WTC11 (cell line): ENCODE measurements at regions not wholly inside any gene's neighbourhood (a gene's known extent, or its start where the extent isn't known, plus 50 kb on each side); places are given as distances from the start of the nearest gene placed in this dataset.

Source experiments
- ATAC-seq: fragments of 200-7000 bp; cut with Tn5 transposase; 2 replicates; pipeline ENCODE4 v1.10.0; 2021; ENCODE audit warnings: mild to moderate bottlenecking, moderate library complexity
- CTCF ChIA-PET: fragments of 300-600 bp; sonication (Branson Sonifier 250); formaldehyde crosslinking; loops from one replicate; lab custom pipeline; 2021; ENCODE audit warnings: antibody characterized with exemption; lab: Charles Lee
- POLR2A ChIA-PET: fragments of 350-600 bp; sonication (Branson Sonifier 250); formaldehyde crosslinking; loops from one replicate; lab custom pipeline; 2021; ENCODE audit warnings: antibody characterized with exemption; lab: Charles Lee
- DNase-seq: peaks from one replicate; pipeline ENCODE4 v3.0.0; 2021; ENCODE audit warnings: low spot score
- H3K27ac Mint-ChIP-seq: 2 replicates; pipeline ENCODE4 v1.8.0; 2021; ENCODE audit warnings: mixed read lengths
- H3K27me3 Mint-ChIP-seq: 2 replicates; pipeline ENCODE4 v1.8.0; 2021; ENCODE audit warnings: low read depth, mild to moderate bottlenecking, moderate library complexity, mixed read lengths
- H3K36me3 Mint-ChIP-seq: 2 replicates; pipeline ENCODE4 v1.8.0; 2021; ENCODE audit warnings: mixed read lengths
- H3K4me1 Mint-ChIP-seq: 2 replicates; pipeline ENCODE4 v1.8.0; 2022; ENCODE audit warnings: mixed read lengths
- H3K4me3 Mint-ChIP-seq: 2 replicates; pipeline ENCODE4 v1.8.0; 2021; ENCODE audit warnings: mild to moderate bottlenecking, moderate library complexity, mixed read lengths
- H3K9me3 Mint-ChIP-seq: 2 replicates; pipeline ENCODE4 v1.8.0; 2021; ENCODE audit warnings: mixed read lengths
- ELF4 ChIP-seq: sonication (generic); formaldehyde crosslinking; IDR thresholded peaks from 2 replicates; pipeline ENCODE4 v1.8.1; 2022; ENCODE audit warnings: low read depth, mild to moderate bottlenecking, moderate library complexity, missing genetic modification reagents
- GABPB1 ChIP-seq: sonication (generic); formaldehyde crosslinking; IDR thresholded peaks from 2 replicates; pipeline ENCODE4 v1.8.1; 2023; ENCODE audit warnings: mild to moderate bottlenecking, missing genetic modification reagents
- GRHL2 ChIP-seq: fragments of 250-450 bp; sonication (Bioruptor Pico); IDR thresholded peaks from 2 replicates; pipeline ENCODE4 v1.8.0; 2022; ENCODE audit warnings: mild to moderate bottlenecking, moderate library complexity; ENCODE audit not compliant: insufficient replicate concordance, severe bottlenecking
- SMAD4 ChIP-seq: sonication (generic); formaldehyde crosslinking; IDR thresholded peaks from 2 replicates; pipeline ENCODE4 v1.8.0; 2022; ENCODE audit warnings: mild to moderate bottlenecking, missing genetic modification reagents
- ZNF232 ChIP-seq: sonication (generic); formaldehyde crosslinking; IDR thresholded peaks from 2 replicates; pipeline ENCODE4 v1.8.0; 2022; ENCODE audit warnings: mild to moderate bottlenecking, missing genetic modification reagents
- ZNF396 ChIP-seq: fragments of 250-450 bp; sonication (Bioruptor Pico); IDR thresholded peaks from 2 replicates; pipeline ENCODE4 v1.8.0; 2021; ENCODE audit warnings: mild to moderate bottlenecking, moderate library complexity, borderline replicate concordance
- TF ChIP-seq, protein P1 (sequence below): sonication (generic); formaldehyde crosslinking; IDR thresholded peaks from 2 replicates; pipeline ENCODE4 v1.8.0; 2022; ENCODE audit warnings: mild to moderate bottlenecking, missing genetic modification reagents
- TF ChIP-seq, protein P2 (sequence below): sonication (generic); formaldehyde crosslinking; IDR thresholded peaks from 2 replicates; pipeline ENCODE4 v1.8.1; 2022; ENCODE audit warnings: missing genetic modification reagents, borderline replicate concordance
- TF ChIP-seq, protein P3 (sequence below): sonication (generic); formaldehyde crosslinking; IDR thresholded peaks from 2 replicates; pipeline ENCODE4 v1.8.1; 2022; ENCODE audit warnings: low read depth, missing genetic modification reagents, borderline replicate concordance
- TF ChIP-seq, protein P4 (sequence below): sonication (generic); formaldehyde crosslinking; IDR thresholded peaks from 2 replicates; pipeline ENCODE4 v1.8.1; 2022; ENCODE audit warnings: mild to moderate bottlenecking, missing genetic modification reagents, moderate library complexity, borderline replicate concordance

DNA sequence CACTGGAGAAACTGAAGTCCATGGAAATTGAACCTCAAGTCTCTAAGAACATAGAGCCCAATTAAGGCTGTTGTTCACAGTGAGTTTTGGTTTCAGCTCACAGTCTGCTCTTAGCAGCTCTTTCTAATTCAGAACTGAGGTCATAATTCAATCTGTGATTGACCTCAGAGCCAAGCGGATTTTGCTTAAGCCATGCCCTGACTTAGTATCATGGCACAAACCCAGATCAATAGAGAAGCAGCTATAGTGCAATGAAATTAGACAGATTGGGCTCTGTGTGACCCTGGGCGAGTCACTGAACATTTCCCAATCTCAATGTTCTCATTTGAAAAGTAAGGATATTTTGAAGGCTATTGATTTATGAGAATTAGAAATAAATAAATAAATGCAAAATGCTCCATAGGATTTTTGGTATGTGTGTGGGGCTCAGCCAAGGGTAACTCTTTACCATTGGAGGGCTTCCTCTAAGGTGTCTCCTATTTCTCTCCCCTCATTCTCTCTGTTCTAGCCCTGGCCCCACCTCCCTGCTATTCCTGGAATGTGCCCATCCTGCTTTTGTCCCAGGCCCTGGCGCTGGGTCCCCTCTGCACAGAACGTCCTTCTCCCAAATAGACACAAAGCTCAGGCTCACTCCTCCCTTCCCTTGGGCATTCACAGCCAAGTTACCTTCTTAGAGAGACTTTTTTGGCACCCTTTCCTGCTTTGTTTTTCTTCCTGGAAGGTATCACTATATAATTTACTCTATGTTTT lies 239.6 kb downstream of the LPIN1 start (continued):
- TF ChIP-seq, protein P1, sequence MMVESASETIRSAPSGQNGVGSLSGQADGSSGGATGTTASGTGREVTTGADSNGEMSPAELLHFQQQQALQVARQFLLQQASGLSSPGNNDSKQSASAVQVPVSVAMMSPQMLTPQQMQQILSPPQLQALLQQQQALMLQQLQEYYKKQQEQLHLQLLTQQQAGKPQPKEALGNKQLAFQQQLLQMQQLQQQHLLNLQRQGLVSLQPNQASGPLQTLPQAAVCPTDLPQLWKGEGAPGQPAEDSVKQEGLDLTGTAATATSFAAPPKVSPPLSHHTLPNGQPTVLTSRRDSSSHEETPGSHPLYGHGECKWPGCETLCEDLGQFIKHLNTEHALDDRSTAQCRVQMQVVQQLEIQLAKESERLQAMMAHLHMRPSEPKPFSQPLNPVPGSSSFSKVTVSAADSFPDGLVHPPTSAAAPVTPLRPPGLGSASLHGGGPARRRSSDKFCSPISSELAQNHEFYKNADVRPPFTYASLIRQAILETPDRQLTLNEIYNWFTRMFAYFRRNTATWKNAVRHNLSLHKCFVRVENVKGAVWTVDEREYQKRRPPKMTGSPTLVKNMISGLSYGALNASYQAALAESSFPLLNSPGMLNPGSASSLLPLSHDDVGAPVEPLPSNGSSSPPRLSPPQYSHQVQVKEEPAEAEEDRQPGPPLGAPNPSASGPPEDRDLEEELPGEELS (CRISPR knock-in tag), result no peak
- TF ChIP-seq, all 79 proteins: peak for 0

DNA sequence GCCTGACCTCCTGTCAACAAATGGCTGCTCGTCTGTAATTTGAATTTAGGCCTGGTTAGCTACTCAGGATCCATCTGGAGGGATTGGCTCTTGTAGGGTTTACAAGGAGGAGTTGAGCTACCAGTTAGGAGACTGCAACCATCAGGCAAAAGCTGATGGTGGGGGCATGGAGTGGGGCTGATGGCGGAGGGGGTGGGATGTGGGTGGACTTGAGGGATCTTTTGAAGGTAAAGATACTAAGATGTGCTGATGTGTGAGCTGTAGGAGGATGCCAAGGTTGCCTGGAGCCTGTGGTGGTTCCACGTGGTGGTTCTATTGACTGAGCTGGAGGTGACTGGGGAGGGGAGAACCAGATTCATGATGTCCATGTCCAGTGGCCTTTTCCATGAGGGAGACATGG lies 240.7 kb downstream of the LPIN1 start:
- Mint-ChIP-seq H3K27me3 (no peaks in the 10 kb centered on the region), H3K27ac (no peak overlapping the region), H3K4me3 (no peak overlapping the region)
- DNase-seq, result no peak
- POLR2A ChIA-PET, result no interaction called here
- CTCF ChIA-PET, result interaction anchor here (0.8 kb wide), 1 partner anchor 158 kb away, joined by 3 read pairs; no protein-coding TSS in a partner anchor
- TF ChIP-seq, protein P1 (CRISPR knock-in tag), result no peak
- TF ChIP-seq, protein P2, sequence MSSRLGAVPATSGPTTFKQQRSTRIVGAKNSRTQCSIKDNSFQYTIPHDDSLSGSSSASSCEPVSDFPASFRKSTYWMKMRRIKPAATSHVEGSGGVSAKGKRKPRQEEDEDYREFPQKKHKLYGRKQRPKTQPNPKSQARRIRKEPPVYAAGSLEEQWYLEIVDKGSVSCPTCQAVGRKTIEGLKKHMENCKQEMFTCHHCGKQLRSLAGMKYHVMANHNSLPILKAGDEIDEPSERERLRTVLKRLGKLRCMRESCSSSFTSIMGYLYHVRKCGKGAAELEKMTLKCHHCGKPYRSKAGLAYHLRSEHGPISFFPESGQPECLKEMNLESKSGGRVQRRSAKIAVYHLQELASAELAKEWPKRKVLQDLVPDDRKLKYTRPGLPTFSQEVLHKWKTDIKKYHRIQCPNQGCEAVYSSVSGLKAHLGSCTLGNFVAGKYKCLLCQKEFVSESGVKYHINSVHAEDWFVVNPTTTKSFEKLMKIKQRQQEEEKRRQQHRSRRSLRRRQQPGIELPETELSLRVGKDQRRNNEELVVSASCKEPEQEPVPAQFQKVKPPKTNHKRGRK (CRISPR knock-in tag), result no peak
- TF ChIP-seq SMAD4 (CRISPR knock-in tag), result no peak
- TF ChIP-seq, protein P3, sequence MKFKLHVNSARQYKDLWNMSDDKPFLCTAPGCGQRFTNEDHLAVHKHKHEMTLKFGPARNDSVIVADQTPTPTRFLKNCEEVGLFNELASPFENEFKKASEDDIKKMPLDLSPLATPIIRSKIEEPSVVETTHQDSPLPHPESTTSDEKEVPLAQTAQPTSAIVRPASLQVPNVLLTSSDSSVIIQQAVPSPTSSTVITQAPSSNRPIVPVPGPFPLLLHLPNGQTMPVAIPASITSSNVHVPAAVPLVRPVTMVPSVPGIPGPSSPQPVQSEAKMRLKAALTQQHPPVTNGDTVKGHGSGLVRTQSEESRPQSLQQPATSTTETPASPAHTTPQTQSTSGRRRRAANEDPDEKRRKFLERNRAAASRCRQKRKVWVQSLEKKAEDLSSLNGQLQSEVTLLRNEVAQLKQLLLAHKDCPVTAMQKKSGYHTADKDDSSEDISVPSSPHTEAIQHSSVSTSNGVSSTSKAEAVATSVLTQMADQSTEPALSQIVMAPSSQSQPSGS, result no peak
- TF ChIP-seq, all 79 proteins: peak for 0
- peaks cover 28% of the 10 kb centered on the region for H3K4me1 Mint-ChIP-seq
- peaks cover 10% of the 10 kb centered on the region; the same call in 1 of the 2 replicates for H3K9me3 Mint-ChIP-seq
- no peak for ATAC-seq
- H3K36me3 Mint-ChIP-seq, result no peaks in the 10 kb centered on the region

DNA sequence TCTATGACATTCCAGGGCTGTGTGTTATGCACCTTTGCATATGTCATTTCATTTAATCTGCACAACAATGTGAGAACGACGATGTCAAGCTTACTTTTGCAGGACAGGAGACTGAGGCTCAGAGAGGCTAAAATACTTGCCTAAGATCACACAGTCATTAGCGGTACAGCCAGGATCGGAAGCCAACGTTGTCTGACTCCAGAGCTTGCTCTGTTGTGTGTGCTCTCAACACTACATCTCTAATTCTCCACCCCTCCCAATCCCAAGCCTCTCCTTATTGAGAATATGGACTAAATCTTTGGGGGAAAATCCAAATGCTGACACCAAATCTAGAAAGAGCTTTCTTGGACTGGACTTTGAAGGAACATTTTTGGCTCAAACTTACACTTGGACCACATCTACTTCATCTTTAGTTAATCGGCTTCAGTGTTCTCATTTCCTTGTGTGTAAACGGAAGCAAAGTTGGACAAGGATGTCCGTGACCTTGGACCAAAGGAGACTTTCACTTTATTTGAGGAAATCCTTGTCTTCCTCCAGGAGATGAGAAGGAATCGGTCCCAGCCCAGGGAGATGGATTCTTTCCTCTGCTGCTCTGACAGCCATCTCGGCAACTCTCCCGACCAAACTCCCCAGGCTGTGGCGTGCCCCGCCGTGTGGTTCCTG lies 242.4 kb downstream of the LPIN1 start:
- Mint-ChIP-seq H3K9me3 (peaks cover 15% of the 10 kb centered on the region), H3K36me3 (no peaks in the 10 kb centered on the region)
- DNase-seq, result no peak
- no peak for TF ChIP-seq ZNF396 (CRISPR knock-in tag)
- TF ChIP-seq, all 79 proteins: peak for 0
- Mint-ChIP-seq H3K27ac (no peak overlapping the region), H3K4me1 (peaks cover 28% of the 10 kb centered on the region), H3K4me3 (no peak overlapping the region), H3K27me3 (no peaks in the 10 kb centered on the region)
- ChIA-PET POLR2A (no interaction called here), CTCF (no interaction called here)
- ATAC-seq, result no peak

DNA sequence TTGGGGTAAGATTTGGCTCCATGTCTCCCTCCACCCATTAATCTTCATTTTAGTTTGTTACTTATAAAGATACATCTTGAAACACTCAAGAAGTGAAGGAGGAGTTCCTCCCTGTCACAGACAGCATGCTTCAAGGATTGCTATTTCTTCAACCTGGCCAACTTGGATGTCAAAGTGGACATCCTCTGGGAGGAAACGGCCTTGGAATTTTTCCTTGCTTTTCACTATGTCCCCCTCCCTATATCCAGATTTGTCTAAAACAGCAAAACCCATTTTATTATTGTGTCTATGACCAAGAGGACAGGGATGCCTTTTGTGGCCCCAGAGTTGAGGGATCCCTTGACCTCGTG lies 242.9 kb downstream of the LPIN1 start:
- CTCF ChIA-PET, result no interaction called here
- peaks cover 2% of the 10 kb centered on the region for H3K36me3 Mint-ChIP-seq
- ATAC-seq, result no peak
- TF ChIP-seq GRHL2 (CRISPR knock-in tag) (no peak), ZNF232 (CRISPR knock-in tag) (no peak), GABPB1 (CRISPR knock-in tag) (no peak), ELF4 (CRISPR knock-in tag) (no peak)
- TF ChIP-seq, protein P4, sequence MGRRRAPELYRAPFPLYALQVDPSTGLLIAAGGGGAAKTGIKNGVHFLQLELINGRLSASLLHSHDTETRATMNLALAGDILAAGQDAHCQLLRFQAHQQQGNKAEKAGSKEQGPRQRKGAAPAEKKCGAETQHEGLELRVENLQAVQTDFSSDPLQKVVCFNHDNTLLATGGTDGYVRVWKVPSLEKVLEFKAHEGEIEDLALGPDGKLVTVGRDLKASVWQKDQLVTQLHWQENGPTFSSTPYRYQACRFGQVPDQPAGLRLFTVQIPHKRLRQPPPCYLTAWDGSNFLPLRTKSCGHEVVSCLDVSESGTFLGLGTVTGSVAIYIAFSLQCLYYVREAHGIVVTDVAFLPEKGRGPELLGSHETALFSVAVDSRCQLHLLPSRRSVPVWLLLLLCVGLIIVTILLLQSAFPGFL (CRISPR knock-in tag), result no peak
- TF ChIP-seq, all 79 proteins: peak for 0
- POLR2A ChIA-PET, result no interaction called here
- no peak overlapping the region for H3K4me3 Mint-ChIP-seq
- no peak overlapping the region for H3K27ac Mint-ChIP-seq
- DNase-seq, result no peak
- H3K4me1 Mint-ChIP-seq, result peaks cover 28% of the 10 kb centered on the region
- peaks cover 17% of the 10 kb centered on the region for H3K9me3 Mint-ChIP-seq
- no peaks in the 10 kb centered on the region for H3K27me3 Mint-ChIP-seq
